ENCODE measurements at regions not wholly inside any gene's neighbourhood (a gene's known extent, or its start where the extent isn't known, plus 50 kb on each side); places are given as distances from the start of the nearest gene placed in this dataset.
"Not testable (repeated sequence)": the region's sequence is repeated elsewhere in the genome, so short reads cannot be mapped to it uniquely, and the experiment has no call there.

GRCh38 chr13:65265988-65266387 lies 1964.1 kb downstream of the PCDH9 start:
- no peak for DNase-seq (ENCODE audit: extremely low read depth, low read depth)
- TF ChIP-seq, protein P1, sequence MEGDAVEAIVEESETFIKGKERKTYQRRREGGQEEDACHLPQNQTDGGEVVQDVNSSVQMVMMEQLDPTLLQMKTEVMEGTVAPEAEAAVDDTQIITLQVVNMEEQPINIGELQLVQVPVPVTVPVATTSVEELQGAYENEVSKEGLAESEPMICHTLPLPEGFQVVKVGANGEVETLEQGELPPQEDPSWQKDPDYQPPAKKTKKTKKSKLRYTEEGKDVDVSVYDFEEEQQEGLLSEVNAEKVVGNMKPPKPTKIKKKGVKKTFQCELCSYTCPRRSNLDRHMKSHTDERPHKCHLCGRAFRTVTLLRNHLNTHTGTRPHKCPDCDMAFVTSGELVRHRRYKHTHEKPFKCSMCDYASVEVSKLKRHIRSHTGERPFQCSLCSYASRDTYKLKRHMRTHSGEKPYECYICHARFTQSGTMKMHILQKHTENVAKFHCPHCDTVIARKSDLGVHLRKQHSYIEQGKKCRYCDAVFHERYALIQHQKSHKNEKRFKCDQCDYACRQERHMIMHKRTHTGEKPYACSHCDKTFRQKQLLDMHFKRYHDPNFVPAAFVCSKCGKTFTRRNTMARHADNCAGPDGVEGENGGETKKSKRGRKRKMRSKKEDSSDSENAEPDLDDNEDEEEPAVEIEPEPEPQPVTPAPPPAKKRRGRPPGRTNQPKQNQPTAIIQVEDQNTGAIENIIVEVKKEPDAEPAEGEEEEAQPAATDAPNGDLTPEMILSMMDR (IDR thresholded peaks at IDR 0.05; ENCODE audit: low read depth, low read length), result no peak

DNA sequence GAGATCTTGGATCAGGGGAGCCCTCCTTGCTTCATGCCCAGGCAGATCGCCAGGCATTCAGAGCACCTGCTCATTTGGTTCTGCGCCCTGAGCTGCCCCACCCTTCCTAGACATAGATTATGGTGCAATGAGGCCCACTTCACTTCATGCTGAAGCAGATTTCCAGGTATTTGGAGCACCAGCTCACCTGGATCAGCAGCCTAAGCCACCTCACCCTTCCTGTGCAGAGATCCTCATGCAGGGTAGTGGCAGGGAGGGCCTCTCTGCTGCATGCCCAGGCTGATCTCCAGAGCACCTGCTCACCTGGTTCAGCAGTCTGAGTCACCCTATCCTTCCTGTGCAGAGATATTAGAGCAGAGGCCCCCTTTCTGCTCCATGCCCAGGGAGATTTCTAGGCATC lies 1966.1 kb downstream of the PCDH9 start:
- TF ChIP-seq, protein P1 (IDR thresholded peaks at IDR 0.05; ENCODE audit: low read depth, low read length), result no peak
- no peak for DNase-seq (ENCODE audit: extremely low read depth, low read depth)

DNA sequence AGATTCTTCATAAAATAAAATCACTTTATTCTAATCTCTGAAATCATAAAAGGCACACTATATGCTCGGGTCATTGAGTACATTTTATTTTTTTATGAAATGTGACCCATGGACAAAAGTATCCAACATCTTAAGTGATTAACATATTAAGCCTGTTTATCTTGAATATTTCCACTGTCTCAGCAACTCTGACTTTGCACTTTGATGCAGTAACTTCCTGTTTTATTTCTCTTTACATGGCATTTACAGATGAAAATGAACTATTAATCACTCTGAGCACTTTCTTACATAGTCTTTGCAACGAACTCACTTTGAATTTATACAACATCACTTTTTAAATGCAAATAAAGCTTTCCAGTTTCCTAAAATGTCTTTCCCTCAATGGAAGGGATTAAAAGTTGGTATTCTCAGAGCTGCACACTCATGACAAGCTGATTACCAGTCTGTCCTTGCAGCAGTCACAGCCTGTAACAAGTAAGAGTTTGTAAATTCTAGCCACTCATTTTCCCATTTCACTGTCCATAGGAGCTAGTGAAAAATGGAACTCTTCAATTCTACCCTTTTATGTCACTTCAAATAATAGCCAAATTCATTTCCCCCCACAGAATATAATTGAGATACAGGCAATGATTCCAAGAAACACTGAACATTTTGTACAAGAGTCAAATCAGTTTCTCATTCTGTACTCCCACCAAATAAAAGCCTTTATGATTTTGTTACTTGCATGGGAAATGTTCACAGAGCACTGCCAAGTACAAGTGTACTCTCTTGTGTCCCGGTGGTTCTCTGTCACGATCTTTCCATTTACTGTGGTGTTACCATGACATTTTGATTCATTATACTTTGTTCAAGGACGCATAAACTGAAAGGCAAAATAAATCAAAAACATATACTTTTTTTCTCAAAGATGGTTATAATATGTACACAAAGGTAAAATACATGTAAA lies 1968.9 kb downstream of the PCDH9 start:
- DNase-seq (ENCODE audit: extremely low read depth, low read depth), result no peak
- TF ChIP-seq, protein P1 (IDR thresholded peaks at IDR 0.05; ENCODE audit: low read depth, low read length), result no peak

- DNase-seq (ENCODE audit: extremely low read depth, low read depth), result no peak
- TF ChIP-seq, protein P1 (IDR thresholded peaks at IDR 0.05; ENCODE audit: low read depth, low read length), result no peak
These were observed 1989.4 kb downstream of the PCDH9 start for GRCh38 chr13:65240773-65241172.

GRCh38 chr13:65236841-65237418 lies 1993.2 kb downstream of the PCDH9 start:
- no peak for DNase-seq (ENCODE audit: extremely low read depth, low read depth)
- TF ChIP-seq, protein P1 (IDR thresholded peaks at IDR 0.05; ENCODE audit: low read depth, low read length), result no peak

- no peak for DNase-seq (ENCODE audit: extremely low read depth, low read depth)
- TF ChIP-seq, protein P1 (IDR thresholded peaks at IDR 0.05; ENCODE audit: low read depth, low read length), result no peak
These were observed 2012.6 kb downstream of the PCDH9 start for GRCh38 chr13:65217471-65217995.

DNA sequence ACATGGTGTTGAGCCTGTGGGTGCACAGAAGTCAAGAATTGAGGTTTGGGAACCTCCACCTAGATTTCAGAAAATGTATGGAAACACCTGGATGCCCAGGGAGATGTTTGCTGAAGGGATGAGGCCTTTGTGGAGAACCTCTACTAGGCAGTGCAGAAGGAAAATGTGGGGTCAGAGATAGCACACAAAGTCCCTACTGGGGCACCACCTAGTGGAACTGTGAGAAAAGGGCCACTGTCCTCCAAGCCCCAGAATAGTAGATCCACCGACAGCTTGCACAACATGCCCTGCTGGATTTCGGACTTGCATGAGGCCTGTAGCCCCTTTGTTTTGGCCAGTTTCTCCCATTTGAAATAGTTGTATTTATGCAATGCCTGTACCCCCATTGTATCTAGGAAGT lies 2027.3 kb downstream of the PCDH9 start:
- not testable (repeated sequence) for DNase-seq (ENCODE audit: extremely low read depth, low read depth)

Measured in AG09319 (cell line).